ENCODE measurements at regions not wholly inside any gene's neighbourhood (a gene's known extent, or its start where the extent isn't known, plus 50 kb on each side); places are given as distances from the start of the nearest gene placed in this dataset.
A peak's percentile ranks its signal among the peaks of the same experiment; 100 is the strongest.

GRCh38 chr15:46280762-46281542 lies 646.1 kb downstream of the SQOR start:
- Histone ChIP-seq H3K4ac (ENCODE audit: low read depth, low read length) (no peak overlapping the region), H2BK20ac (ENCODE audit: low read depth, low read length) (no peak overlapping the region), H3K23ac (ENCODE audit: low read depth, low read length) (no peak overlapping the region), H3K9me3 (ENCODE audit: control insufficient read depth, insufficient read depth, low read length) (no peaks in the 10 kb centered on the region), H2BK5ac (ENCODE audit: low read depth, low read length, poor library complexity, severe bottlenecking) (no peak overlapping the region), H3K79me1 (ENCODE audit: low read depth in 1 of 2, low read length in 2 of 2) (no peaks in the 10 kb centered on the region), H3K4me2 (ENCODE audit: low read depth, low read length) (no peak overlapping the region), H4K5ac (ENCODE audit: low read depth, low read length) (no peak overlapping the region), H4K8ac (ENCODE audit: low read depth in 2 of 2, low read length in 2 of 2) (no peak overlapping the region), H3K36me3 (ENCODE audit: control insufficient read depth, insufficient read depth, low read length) (no peaks in the 10 kb centered on the region), H3K14ac (replicated peaks; ENCODE audit: low read depth, low read length) (no peak overlapping the region), H4K91ac (ENCODE audit: insufficient read depth, low read depth, low read length) (no peak overlapping the region), H3K27me3 (ENCODE audit: control insufficient read depth, insufficient read depth, low read length) (no peaks in the 10 kb centered on the region), H2BK120ac (ENCODE audit: low read depth, low read length) (no peak overlapping the region), H3K4me3 (ENCODE audit: insufficient read depth, low read depth, low read length) (no peak overlapping the region), H2AFZ (replicated peaks; ENCODE audit: low read length, poor library complexity) (no peak overlapping the region), H2BK15ac (ENCODE audit: low read depth, low read length) (no peak overlapping the region), H2AK9ac (replicated peaks; ENCODE audit: low read depth, low read length, poor library complexity) (no peak overlapping the region), H3K4me1 (ENCODE audit: control insufficient read depth, insufficient read depth, low read length) (no peaks in the 10 kb centered on the region), H3K18ac (ENCODE audit: low read depth, low read length) (no peak overlapping the region), H2AK5ac (ENCODE audit: low read depth, low read length) (no peak overlapping the region), H4K20me1 (ENCODE audit: insufficient read depth, low read length) (no peaks in the 10 kb centered on the region), H3K27ac (ENCODE audit: insufficient read depth, low read length) (no peak overlapping the region), H3K9ac (ENCODE audit: low read depth, low read length) (no peak overlapping the region), H3K56ac (ENCODE audit: extremely low read depth, insufficient read depth, low read length) (no peak overlapping the region), H3K9me1 (ENCODE audit: insufficient read depth, low read length) (no peaks in the 10 kb centered on the region)
- ChIA-PET POLR2A (ENCODE audit: unreplicated experiment) (no interaction called here), CTCF (interaction anchor here (0.6 kb wide), 1 partner anchor 106 kb away, joined by 7 read pairs; no protein-coding TSS in a partner anchor)
- TF ChIP-seq USF2 (IDR thresholded peaks at IDR 0.05; ENCODE audit: low read depth, low read length): no peak
- TF ChIP-seq CHD1 (IDR thresholded peaks at IDR 0.05; ENCODE audit: low read depth, low read length): no peak
- TF ChIP-seq CTCF (conservative IDR thresholded peaks at IDR 0.05; ENCODE audit: low read depth, low read length): 0 out of 2 replicates have a peak, but pooled peaks have one; percentile 18
- TF ChIP-seq CEBPB (IDR thresholded peaks at IDR 0.05; ENCODE audit: low read depth, low read length): no peak
- TF ChIP-seq NFE2L2 (IDR thresholded peaks at IDR 0.05; ENCODE audit: low read depth, low read length): no peak
- TF ChIP-seq SMC3 (IDR thresholded peaks at IDR 0.05; ENCODE audit: low read depth, low read length): no peak
- ATAC-seq (ENCODE audit: low read depth): no peak
- dilution Hi-C loops (cut with HindIII; ENCODE audit: low sequenced_read_pairs, unreplicated experiment) (no loop called here), intact Hi-C loops (cut with micrococcal nuclease) (no loop called here), in situ Hi-C loops (cut with MboI; ENCODE audit: low sequenced_read_pairs) (no loop called here)
- WGBS, 2 experiments (ENCODE audit: extremely low coverage in 2 of 2, insufficient read length in 1 of 2): no CpG with 5 or more reads among the region's 4 CpGs
- DNase-seq: no peak
- BruUV-seq (replicated peaks): no TSS peak

Data from IMR-90 (cell line).